HG03196 (cell line): ENCODE measurements at regions not wholly inside any gene's neighbourhood (a gene's known extent, or its start where the extent isn't known, plus 50 kb on each side); places are given as distances from the start of the nearest gene placed in this dataset.

Experiments
- ATAC-seq: cut with Tn5 transposase; IDR thresholded peaks from one replicate; pipeline ENCODE4 v1.9.1; 2021; ENCODE audit not compliant: unreplicated experiment

DNA sequence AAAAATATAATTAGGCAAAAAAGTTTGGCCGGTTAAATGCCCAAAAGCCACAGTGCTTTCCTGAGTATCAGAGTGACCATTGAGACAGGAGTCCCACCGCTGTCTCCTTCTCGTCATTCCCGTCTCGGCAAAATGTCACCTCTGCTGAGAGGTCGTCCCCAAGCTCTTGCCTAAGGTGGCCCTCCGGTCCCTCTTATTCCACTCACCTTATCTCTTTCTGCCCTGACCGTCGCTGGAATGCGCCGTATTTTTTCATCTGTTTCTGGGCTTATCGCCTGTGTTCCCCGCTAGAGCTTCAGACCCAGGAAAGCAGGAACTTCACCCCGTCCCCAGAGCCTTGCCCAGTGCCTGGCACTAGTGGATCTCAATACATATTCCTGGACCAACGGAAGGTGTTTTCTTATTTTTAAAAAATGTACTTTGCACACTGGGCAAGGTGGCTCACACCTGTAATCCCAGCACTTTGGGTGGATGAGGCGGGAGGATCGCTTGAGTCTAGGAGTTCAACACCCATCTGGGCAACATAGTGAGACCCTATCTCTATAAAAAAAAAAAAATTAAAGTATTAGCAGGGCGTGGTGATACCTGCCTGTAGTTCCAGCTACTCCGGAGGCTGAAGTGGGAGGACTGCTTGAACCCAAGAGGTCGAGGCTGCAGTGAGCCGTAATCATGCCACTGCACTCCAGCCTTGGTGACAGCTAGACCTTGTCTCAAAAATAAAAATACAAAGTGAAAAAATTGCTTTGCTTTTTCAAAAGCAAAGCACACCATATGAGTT, 122.8 kb upstream of the PTPN1 start:
- ATAC-seq, result no peak

DNA sequence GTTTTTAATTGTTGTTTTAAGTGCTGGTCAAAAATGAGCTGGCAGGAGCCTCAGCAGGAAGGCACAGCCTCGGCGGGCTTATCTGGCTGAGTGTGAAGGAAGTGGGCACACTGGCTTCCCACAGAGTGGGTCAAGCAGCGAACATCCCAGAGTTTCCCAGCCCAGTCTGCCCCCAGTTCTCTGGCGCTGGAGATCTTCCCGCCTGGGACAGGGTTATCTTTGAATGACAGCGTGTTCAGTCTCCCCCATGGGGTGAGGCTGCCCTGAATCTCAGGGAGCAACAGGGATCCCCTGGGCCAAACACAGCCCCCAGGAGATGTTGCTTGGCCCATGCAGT, 122.2 kb upstream of the PTPN1 start:
- ATAC-seq, result no peak

DNA sequence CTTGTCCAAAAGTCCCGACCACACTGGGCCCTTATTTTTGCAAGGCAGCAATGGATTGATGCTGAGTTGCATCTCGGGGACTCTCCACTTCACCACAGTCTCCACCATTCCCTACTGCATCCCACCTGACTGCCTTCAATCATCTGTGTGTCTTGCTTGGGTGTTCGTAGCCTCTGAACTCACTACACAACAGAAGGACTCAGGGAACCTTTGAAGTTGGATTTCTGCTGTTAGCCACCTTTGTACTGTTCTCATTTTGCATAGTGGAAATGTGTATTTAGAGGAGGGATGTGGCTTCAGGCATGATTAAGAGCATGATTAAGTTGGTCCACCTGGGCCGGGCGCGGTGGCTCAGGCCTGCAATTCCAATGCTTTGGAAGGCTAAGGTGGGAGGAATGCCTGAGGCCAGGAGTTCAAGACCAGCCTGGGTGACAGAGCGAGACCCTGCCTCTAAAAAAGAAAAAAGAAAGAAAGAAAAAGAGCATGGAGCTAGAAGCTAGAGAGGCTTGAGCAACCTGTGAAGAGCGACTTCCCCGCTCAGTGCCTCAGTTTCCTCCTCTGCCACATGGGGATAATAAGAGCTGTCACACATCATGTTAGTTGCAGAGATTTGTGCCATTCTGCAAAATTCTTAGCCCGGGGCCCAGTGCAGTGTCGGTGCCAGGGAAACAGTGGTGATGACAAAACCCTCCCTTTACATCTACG, 121.3 kb upstream of the PTPN1 start:
- no peak for ATAC-seq

DNA sequence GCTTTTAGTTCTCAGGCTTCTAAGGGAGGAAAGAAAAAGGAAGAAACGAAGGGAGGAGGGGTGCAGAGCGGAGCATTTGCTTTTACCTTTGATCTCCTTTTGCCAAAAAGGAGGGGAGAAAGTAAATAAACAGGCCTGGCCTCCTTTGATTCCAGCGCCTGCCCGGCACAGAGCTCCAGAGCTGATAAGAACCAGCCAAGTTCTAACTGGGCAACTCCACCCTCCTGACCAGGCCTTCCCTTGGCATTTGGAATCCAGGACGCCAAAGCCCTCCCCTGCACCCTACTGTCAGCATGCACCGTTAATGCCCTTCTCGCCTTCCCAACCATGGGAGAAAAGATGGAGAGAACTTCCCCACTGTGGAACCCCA, 120.8 kb upstream of the PTPN1 start:
- no peak for ATAC-seq

DNA sequence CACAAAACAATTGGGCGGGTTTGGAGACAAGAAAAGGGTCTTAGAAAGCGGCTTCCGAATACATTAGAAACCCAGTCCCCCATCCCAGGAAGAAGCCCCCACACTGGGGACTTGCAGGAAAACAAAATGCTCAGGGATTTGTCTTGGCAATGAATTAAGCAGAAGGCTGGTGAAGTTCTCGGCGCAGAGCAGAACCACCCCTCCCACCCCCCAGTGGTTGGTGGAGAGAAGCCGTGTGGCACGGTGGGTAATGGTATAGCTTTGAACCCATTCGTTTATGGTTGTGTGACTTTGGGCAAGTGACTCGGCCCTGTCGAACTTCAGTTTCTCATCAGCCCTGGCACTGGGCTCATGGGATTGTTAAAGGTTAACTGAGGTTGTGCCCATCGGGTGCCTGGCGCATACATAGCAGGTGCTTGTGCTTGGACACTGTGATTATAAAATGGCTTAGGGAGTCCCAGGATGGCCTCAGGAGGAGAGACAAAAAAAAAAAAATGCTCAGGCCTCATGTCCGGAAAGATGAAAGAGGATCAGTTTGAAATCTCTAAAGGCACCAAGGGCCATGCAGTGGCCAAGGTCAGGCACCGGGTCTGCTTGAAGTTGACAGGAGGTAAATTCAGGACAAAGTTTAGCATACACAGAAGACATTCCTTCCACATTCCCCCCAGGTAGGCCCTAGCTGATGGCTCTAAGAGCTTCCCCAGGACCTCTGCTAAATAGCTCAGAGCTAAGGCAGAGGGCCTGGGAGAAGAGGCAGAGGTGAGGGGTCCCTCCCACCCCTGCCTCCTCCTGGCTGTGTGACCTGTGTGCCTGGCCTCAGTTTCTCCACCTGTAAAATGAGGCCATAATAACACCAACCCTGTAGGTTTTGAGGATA, 120.1 kb upstream of the PTPN1 start:
- ATAC-seq, result no peak

DNA sequence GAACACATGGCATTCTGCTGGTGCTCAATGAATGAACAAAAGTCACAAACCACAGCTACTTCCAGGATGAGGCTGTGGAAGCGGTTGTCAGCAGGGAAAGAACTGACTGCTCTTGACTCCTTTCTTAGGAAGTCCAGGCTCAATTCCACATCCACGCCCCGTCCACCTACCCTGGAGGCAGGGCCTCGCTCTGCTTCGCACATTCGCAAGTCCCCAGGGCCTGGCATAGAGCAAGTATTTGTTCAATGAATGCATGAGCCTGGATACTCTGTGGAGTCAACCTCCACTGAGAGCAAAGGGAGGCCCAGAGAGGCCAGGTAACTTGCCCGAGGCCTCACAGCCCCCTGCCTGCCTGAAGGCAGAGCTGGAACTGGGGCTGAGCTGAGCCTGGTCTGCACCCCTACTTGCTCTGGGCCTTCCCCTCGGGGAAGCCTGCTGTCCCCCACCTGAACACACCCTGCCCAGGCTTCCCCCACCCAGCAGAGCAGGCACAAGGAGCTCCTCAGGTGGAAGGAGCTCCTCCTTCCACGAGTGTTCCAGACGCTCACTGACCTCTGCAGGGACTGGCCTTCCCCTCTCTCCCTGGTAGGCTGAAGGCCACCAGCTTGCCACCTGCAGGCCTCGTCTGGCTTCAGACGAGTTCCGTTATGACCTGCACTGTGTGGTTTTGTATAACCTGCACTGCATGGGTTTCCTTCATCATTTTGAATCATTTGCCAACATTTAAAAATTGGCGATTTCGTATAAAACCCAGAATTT, 119.3 kb upstream of the PTPN1 start:
- ATAC-seq, result no peak

DNA sequence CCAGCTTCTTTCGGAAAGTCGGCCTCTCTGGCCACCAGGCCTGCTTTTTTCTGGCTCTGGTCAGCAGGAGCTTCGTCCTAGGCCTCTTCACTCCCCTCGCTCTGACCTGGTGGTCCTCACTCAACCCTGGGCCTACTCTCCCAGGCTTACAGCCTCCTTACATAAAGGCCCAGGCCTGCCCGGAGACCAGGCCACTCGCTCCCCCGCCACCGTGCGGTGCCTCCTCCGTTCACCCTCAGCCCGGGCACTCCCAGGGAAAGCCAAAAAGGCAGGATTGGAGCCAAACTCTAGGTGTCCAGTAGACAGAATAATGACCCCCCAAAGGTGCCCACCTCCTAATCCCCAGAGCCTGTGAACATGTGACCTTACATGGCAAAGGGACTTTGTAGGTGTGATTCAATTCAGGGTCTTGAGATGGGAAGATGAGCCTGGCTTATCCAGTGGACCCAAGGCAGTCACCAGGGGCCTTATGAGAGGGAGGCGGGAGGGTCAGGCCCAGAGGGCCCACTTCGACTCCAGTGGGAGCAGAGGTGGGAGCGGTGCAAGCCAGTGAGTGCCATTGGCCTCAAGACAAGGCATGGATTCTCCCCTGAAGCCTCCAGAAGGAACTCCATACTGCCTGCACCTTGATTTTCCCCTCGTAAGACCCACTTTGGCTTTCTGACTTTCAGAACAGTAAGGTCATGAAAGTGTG, 118.6 kb upstream of the PTPN1 start:
- ATAC-seq, result no peak

DNA sequence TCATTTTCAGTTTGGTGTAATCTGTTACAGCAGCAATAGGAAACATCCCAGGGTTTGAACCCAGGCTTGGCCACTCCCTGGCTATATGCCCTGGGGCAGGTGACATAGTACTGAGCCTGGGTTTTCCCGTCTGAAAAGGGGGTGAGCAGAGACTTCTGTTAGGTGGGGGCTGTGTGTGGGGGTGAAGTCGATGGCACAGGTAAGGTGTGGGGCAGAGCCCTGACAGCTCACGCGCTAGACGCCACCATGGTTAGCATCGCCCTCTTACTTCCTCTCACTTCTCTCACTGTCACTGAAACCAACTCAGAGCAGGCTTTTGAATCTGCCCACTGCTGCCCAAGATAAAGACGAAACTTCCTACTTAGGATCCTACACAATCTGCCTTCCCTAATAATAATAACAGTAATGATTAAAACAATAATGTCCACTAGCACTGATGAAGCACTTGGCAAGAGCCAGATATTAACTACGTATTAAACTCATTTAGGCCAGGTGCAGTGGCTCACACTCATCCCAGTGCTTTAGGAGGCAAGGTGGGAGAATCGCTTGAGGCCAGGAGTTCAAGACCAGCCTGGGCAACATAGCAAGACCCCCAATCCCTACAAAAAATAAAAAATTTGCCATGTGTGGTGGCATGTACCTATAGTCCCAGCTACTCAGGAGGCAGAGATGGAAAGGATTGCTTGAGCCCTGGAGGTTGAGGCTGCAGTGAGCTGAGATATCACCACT, 117.9 kb upstream of the PTPN1 start:
- ATAC-seq, result no peak

DNA sequence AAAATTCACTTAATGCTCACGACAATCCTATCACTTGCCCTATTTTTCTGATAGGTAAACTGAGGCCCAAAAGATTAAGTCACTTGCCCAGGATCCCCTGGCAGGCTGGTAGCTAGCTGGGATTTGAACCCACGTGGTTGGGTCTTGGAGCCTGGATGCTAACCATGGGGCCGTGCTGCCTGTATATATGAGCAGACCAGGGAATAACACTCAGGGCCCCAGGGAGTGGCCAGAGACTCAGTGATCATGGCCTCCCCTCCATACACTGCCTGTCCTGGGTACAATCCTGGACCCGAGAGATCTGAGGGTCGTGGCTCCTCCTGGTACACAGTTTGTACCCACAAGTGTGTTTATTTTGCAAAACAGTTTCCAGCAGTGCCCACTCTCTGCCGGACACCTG, 116.9 kb upstream of the PTPN1 start:
- no peak for ATAC-seq

DNA sequence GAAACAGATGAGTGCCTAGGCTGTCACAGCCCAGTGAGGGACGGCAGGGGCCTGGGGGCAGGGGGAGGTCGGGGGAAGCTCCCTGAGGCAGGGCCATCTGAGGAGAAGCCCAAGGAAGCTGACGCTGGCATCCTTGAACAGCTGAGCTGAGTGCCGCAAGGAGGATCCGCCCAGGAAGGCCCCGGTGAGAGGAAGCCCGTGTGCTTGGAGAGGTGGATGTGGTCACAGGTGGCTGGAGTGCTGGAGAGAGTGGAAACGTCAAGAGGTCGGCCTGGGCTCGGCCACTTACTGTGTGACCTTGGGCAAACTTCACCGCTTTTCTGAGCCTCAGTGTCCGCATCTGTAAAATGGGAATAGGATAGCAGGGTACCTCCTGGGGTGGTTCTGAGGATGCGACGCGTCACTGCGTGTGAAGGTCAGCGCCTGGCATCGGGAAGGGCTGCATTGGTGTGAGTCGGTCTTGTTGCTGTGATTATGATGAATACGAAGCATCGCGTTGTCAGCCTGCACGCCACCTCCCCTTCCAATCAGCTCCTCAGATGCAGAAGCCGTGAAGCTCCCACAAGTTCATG, 116.1 kb upstream of the PTPN1 start:
- ATAC-seq, result no peak

DNA sequence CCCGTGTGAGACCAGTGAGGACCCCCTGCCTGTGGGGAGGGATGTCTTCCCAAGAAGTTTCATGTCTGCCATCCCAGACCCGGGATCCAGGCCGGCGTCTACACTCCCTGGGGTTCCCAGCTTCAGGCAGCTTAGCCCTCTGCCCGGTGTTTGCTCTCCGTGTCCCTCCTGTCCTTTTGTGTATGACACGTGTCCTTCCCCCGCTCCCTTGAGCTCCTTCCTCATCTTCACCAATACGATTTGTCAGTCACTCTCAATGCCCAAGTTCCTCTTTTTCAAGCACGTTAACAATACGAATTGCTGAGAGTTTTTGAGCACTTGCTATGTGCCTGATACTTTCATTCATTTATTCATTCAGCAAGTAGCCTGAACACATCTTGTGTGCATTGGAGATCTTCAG, 115.6 kb upstream of the PTPN1 start:
- ATAC-seq, result no peak

DNA sequence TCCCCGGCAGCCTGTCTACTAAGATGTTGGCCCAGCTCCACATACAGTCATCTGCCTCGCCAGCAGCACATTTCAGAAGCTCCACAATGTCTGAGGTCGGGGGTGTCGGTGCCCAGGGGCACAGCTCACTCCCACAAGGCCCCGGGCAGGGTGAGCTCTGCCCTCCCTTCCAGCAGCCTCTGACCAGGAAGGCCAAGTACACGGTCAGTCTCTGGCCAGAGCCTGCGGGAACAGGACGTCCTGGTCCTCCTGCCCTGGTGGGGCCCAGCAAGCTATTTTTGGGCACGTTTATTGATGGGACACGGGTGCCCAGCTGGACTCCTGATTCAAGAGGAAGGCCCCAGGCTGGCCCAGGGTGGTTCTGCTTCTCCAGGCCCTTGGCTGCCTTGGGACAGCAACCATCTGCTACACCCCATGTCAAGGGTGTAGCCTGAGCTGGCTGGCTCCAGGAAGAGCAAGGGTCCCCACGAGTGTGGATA, 114.9 kb upstream of the PTPN1 start:
- no peak for ATAC-seq

DNA sequence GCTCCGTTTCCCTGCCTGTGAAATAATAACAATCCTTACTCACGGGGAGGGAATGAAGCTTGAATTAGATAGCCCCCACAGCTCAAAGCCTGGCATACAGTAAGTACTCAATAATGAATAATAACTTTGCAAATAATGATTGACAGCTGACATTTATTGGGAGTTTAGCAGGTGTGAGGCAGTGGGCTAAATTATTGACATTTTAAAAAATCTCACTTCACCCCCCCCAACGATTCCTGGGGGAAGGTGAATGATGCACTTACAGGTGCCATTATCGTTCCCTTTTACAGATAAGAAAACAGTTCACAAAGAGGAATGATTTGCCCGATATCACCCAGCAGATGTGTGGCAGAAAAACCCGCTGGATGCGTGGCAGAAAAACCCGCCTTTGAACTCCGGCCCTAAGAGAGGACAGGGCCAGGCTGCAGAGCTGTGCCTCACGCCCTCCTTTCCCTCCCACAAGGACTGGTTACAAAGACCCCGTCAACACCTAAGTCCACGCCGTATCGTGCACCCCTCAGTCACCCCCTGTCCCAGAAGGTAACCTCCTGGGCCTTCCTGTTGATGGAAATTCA, 114.2 kb upstream of the PTPN1 start:
- ATAC-seq, result no peak

DNA sequence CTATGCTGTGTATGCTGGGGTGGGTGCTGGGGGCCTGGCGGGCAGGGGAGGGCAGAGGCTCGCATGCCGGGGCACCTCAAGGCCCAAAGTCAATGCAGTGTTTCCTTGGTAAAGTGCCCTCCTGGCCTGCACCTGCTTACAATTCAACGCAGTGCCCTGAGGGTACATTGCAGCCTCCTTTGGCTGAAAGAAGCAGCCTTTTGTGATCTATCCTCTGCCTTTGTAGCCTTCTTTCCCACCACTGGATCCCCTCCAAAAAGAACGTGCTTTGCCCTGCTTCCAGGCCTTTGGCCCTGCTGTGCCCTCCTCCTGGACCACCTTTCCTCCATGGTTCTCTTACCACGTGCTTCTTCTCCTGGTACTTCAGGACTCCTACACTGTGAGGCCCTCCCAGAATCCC, 113.6 kb upstream of the PTPN1 start:
- no peak for ATAC-seq

DNA sequence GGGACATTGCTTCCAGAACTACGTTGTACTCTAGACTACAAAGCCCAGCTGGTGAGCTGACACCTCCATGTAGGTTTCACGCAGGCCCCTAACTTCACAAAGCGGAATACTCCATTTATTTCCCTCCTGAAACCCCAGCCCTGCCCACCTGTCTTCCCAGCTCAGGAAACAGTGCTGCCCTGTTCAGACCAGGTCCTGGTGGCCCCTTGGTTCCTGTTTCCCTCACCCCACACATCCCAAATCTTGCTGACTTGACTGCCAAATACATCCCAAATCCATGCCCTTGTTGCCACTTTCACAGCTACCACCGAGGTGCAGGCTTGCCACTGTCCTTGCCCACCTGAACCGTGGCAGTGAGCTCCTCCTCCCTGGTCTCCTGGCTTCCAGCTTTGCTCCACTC, 113.1 kb upstream of the PTPN1 start:
- no peak for ATAC-seq

DNA sequence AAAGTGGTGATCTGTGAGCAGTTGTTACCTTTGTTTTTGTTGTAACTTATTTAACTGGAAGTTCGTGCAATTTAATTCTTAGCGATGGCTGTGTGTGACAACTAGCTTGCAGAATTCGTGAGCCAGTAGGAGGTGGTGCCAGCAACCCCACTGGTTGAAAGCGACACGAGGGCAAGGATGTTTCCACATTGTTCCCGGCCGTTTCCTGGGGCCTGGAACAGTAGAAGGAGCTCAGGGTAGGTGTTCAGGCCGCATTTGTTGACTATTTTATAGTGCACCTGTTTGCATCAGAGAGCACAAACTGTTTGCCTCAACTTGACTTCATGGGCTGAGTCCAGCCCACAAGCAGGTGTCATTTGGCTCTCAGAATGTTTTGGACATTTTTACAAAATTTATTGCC, 112.1 kb upstream of the PTPN1 start:
- no peak for ATAC-seq

DNA sequence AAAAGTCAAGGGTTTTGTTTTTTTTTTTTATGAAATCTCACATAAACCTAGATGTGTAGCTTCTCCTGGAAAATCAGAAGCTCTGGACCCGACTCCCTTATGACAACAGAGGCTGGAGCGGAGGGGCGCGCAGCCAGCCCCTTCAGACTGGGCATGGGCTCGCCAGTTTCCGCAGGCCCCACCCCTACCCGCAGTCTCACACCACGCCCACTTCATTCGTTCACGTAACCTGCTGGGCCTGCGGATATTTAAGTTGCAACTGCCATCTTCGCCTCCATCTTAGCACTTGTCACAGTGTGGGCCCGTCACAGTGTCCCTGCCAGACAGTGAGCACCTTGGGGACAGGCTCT, 111.7 kb upstream of the PTPN1 start:
- no peak for ATAC-seq

DNA sequence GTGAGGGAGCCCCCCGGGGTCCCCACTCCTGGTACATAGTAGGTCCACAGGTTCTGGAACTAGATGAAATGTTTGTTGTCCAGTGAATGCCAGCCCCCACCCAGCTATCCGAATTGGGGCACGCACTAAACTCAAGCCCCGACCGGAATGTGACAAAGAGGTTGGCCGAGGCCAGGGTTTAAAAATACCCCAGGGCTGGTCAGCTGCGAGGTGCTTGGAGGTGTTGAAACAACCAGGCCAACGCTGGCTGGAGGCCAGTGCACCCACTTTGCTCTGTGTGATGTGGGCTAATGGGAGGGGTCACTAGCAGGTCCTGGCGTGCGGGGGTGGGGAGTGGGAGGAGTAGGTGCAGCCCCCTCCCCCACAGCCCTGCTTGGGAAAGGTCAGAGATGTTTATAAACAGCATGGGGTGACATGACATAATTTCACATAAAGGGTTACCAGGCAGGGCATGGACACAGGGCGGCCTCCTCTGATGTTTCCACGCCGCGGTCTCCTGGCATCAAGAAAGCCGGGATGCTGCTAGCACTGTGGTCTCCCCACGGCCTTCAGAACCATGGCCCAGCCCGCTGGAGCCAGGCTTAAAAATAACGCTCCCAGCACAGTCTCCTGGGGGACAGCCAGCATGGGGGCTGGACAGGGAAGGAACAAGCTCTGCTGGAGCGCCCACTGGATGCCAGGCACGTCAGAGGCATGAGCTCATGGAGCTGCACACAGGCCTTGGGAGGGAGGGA, 111.2 kb upstream of the PTPN1 start:
- no peak for ATAC-seq

DNA sequence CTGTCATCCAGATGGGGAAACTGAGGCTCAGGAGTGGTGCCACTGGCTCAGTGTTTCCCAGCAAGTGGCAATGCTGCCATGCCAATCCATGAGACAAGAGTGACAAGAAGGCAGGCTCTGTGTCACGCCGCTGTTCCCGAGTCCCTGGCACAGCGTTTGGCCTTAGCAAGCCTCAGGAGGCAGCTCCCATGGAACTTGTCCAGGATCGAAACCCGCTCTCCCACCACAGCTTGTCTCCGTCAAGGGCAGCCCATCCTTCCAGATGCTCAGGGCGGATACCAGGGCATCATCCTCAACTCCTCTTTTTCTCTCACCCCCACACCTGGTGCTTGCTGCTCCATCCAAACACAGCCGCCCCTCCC, 110.6 kb upstream of the PTPN1 start:
- ATAC-seq, result no peak
